ENCODE measurements at regions not wholly inside any gene's neighbourhood (a gene's known extent, or its start where the extent isn't known, plus 50 kb on each side); places are given as distances from the start of the nearest gene placed in this dataset.

- Histone ChIP-seq H3K9me3 (ENCODE audit: insufficient read depth, low read depth) (no peaks in the 10 kb centered on the region), H4K20me1 (ENCODE audit: insufficient read depth) (no peaks in the 10 kb centered on the region), H3K4me2 (no peak overlapping the region), H2AFZ (no peak overlapping the region), H3K9me2 (ENCODE audit: insufficient read depth) (no peaks in the 10 kb centered on the region), H3K27me3 (ENCODE audit: insufficient read depth, low read depth) (no peaks in the 10 kb centered on the region), H3K4me1 (replicated peaks; ENCODE audit: insufficient read depth) (no peaks in the 10 kb centered on the region), H3K27ac (no peak overlapping the region), H3K79me2 (ENCODE audit: low read depth) (no peaks in the 10 kb centered on the region), H3K36me3 (ENCODE audit: low read depth) (no peaks in the 10 kb centered on the region), H3F3A (ENCODE audit: insufficient read depth, low read depth) (no peaks in the 10 kb centered on the region), H3K4me3 (no peak overlapping the region)
- intact Hi-C loops (cut with micrococcal nuclease; ENCODE audit: unreplicated experiment), result no loop called here
- POLR2A ChIA-PET (ENCODE audit: unreplicated experiment), result no interaction called here
- DNase-seq, result no peak
- TF ChIP-seq CTCF (conservative IDR thresholded peaks at IDR 0.05) (no peak), EZH2 (IDR thresholded peaks at IDR 0.05; ENCODE audit: low read depth) (no peak)
- BruUV-seq (replicated peaks), result no TSS peak
- CTCF ChIA-PET, result interaction anchor here (0.6 kb wide), 1 partner anchor 299 kb away, joined by 3 read pairs; no protein-coding TSS in a partner anchor
Measured at GRCh38 chr13:38283346-38283745, 66.3 kb upstream of the UFM1 start.

- Histone ChIP-seq H4K20me1 (ENCODE audit: insufficient read depth) (no peaks in the 10 kb centered on the region), H3K9me2 (ENCODE audit: insufficient read depth) (no peaks in the 10 kb centered on the region), H3K9me3 (ENCODE audit: insufficient read depth, low read depth) (no peaks in the 10 kb centered on the region), H3K4me1 (replicated peaks; ENCODE audit: insufficient read depth) (no peaks in the 10 kb centered on the region), H2AFZ (no peak overlapping the region), H3F3A (ENCODE audit: insufficient read depth, low read depth) (no peaks in the 10 kb centered on the region), H3K79me2 (ENCODE audit: low read depth) (no peaks in the 10 kb centered on the region), H3K4me3 (no peak overlapping the region), H3K27me3 (ENCODE audit: insufficient read depth, low read depth) (no peaks in the 10 kb centered on the region), H3K27ac (no peak overlapping the region), H3K36me3 (ENCODE audit: low read depth) (no peaks in the 10 kb centered on the region), H3K4me2 (no peak overlapping the region)
- TF ChIP-seq CTCF (conservative IDR thresholded peaks at IDR 0.05) (no peak), EZH2 (IDR thresholded peaks at IDR 0.05; ENCODE audit: low read depth) (no peak)
- intact Hi-C loops (cut with micrococcal nuclease; ENCODE audit: unreplicated experiment), result no loop called here
- DNase-seq, result no peak
- ChIA-PET POLR2A (ENCODE audit: unreplicated experiment) (no interaction called here), CTCF (no interaction called here)
- no TSS peak for BruUV-seq (replicated peaks)
Measured at GRCh38 chr13:38265132-38265497, 84.5 kb upstream of the UFM1 start.

- Histone ChIP-seq H3K9me2 (ENCODE audit: insufficient read depth) (no peaks in the 10 kb centered on the region), H3K9me3 (ENCODE audit: insufficient read depth, low read depth) (no peaks in the 10 kb centered on the region), H3K4me1 (replicated peaks; ENCODE audit: insufficient read depth) (no peaks in the 10 kb centered on the region), H3K27ac (no peak overlapping the region), H3K27me3 (ENCODE audit: insufficient read depth, low read depth) (no peaks in the 10 kb centered on the region), H2AFZ (no peak overlapping the region), H3K4me2 (no peak overlapping the region), H3K4me3 (no peak overlapping the region), H4K20me1 (ENCODE audit: insufficient read depth) (no peaks in the 10 kb centered on the region), H3F3A (ENCODE audit: insufficient read depth, low read depth) (no peaks in the 10 kb centered on the region), H3K79me2 (ENCODE audit: low read depth) (no peaks in the 10 kb centered on the region), H3K36me3 (ENCODE audit: low read depth) (no peaks in the 10 kb centered on the region)
- POLR2A ChIA-PET (ENCODE audit: unreplicated experiment), result no interaction called here
- BruUV-seq (replicated peaks), result no TSS peak
- intact Hi-C loops (cut with micrococcal nuclease; ENCODE audit: unreplicated experiment), result no loop called here
- TF ChIP-seq CTCF (conservative IDR thresholded peaks at IDR 0.05) (no peak), EZH2 (IDR thresholded peaks at IDR 0.05; ENCODE audit: low read depth) (no peak)
- DNase-seq, result no peak
- CTCF ChIA-PET, result no interaction called here
Measured at GRCh38 chr13:38264363-38265131, 85.1 kb upstream of the UFM1 start.
